GM12874 (cell line): ENCODE measurements at regions not wholly inside any gene's neighbourhood (a gene's known extent, or its start where the extent isn't known, plus 50 kb on each side); places are given as distances from the start of the nearest gene placed in this dataset.

ENCODE experiments used
- TF ChIP-seq, protein P1 (sequence below): IDR thresholded peaks from 2 replicates; pipeline ENCODE4 v1.5.1; 2011; ENCODE audit warnings: low read depth, mild to moderate bottlenecking, control low read depth, low read length, moderate library complexity; ENCODE audit not compliant: insufficient read depth

DNA sequence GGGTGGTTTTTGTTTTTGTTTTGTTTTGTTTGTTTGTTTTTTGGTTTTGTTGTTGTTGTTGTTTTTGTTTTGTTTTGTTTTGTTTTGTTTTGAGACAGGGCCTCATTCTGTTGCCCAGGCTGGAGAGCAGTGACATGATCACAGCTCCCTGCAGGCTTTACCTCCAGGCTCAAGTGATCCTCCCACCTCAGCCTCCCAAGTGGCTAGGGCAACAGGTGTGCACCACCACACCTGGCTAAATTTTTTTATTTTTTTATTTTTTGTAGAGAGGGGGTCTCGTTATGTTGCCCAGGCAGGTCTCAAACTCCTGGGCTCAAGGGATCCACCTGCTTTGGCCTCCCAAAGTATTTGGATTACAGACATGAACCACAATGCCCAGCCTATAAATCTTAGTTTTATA is 115.9 kb upstream of the NFE2L3 start:
- TF ChIP-seq, protein P1, sequence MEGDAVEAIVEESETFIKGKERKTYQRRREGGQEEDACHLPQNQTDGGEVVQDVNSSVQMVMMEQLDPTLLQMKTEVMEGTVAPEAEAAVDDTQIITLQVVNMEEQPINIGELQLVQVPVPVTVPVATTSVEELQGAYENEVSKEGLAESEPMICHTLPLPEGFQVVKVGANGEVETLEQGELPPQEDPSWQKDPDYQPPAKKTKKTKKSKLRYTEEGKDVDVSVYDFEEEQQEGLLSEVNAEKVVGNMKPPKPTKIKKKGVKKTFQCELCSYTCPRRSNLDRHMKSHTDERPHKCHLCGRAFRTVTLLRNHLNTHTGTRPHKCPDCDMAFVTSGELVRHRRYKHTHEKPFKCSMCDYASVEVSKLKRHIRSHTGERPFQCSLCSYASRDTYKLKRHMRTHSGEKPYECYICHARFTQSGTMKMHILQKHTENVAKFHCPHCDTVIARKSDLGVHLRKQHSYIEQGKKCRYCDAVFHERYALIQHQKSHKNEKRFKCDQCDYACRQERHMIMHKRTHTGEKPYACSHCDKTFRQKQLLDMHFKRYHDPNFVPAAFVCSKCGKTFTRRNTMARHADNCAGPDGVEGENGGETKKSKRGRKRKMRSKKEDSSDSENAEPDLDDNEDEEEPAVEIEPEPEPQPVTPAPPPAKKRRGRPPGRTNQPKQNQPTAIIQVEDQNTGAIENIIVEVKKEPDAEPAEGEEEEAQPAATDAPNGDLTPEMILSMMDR = no peak

DNA sequence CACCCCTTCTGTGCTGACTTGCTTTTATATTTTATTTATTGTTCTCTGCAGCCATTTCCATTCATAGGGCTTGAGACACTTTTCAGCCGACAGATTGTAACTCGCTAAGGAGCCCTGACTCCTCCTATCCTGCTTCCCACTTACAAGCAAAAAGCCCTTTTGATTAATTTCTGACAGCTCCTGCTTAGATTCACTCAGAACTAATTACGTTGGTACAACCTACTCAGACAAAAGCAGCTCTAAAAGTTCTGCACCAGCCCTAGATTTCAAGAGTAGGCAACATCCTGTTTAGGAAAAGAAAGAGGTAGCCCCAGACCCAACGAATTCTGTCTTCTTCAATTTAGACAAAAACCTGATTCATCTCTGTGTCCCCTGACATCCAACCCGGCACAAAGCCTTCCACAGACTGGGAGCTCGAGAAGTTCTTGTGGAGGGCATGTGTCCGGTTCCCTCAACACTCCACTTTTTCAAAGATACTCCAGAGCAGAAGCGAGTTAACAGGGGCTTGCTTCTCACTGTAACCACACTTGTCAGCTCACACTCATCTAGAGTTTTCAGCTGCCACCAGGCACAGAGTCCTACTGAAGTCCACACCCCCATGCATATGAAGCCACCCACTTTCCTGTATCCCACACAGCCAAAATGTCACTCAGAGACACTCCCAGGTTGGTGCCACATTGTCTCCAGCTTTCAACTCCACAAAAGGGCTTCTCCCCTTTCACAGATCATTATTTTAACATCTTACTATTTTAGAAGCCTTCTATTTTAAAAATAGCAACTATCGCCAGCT is 113.6 kb upstream of the NFE2L3 start:
- TF ChIP-seq, protein P1 = no peak

DNA sequence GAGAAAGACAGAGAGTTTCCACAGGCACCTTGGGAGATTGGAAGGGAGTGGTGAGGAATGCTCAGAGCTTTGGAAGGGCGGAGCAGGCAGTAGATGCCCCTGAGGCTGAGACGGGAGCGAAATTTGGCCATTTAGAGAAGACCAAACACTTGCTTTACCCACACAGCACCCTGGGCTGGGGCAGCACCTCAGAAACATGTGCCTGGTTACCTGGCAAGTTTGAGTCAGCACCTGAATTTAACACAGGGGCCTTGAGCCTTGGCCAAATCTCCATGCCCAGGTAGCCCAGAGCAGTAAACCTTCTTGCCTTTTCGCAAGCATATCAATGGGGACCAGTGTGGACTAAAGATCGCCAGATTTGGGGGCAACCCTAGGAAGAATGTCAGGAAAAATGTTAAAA is 111.9 kb upstream of the NFE2L3 start:
- TF ChIP-seq, protein P1 = no peak

DNA sequence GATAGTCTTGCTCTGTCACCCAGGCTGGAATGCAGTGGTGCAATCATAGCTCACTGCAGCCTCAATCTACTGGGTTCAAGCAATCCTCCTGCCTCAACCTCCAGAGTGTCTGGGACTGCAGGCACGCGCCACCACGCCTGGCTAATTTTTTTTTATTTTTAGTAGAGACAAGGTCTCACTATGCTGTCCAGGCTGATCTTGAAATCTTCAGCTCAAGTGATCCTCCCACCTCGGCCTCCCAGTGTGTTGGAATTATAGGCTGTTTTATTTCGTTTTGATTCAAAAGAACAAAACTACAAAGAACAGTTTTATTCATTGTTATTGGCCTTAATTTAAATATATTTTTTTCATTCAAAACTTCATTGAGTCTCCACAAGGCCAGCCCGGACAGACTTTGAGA is 109.8 kb upstream of the NFE2L3 start:
- TF ChIP-seq, protein P1 = no peak

DNA sequence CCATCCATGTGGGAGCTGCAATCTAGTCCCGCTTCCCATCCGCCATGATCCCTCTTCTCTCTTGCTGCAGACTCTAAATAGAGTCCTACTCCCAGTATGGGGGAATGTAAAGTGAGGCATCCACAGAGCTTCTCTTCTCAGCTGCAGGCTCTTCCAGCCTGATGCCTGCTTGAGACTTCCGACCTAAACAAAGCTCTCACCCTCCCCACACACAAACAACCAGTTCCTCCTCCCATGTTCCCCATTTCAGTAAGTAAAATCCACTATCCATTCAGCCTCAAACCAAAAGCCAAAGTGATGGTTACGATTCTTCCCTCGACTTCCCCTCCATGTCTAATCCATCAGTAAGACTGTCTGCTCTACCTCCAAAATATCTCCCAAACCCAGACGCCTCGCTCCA is 108.2 kb upstream of the NFE2L3 start:
- TF ChIP-seq, protein P1 = no peak

DNA sequence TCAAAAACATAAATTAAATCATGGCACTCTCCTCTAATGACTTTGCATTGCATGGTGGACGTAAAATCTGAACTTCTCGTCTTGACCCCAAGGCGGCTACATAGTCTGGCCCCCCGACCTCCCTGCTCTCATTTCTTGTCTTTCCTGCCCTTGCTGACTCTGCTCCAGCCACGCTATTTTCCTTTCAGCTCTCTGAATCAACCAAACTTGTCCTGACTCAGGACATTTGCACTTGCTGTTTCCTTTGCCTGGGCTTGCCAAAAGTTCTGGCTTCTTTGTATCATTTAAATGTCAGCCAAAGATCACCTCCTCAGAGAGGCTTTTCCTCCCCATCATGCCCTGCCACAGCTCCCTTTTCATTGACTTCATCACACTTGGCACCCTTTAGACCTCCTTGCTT is 107.7 kb upstream of the NFE2L3 start:
- TF ChIP-seq, protein P1 = no peak

DNA sequence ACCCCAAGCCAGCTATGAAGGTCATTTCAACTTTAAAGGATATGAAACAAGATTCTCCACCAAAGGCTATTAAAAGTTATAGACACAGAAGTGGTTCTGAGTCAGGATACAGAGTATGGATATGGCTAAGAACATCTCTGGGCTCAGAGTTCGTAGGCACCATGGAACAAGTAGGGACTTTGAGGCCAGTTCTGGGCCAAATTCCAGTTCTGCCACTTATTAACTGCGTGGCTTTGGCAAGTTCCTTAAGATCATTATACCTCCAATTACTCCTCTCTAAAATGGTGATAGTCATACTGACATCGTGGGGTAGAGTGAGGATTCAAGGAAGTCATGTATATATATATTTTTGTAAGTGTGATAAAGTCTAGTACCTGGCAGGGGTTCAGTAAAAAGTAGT is 105.8 kb upstream of the NFE2L3 start:
- TF ChIP-seq, protein P1 = no peak

DNA sequence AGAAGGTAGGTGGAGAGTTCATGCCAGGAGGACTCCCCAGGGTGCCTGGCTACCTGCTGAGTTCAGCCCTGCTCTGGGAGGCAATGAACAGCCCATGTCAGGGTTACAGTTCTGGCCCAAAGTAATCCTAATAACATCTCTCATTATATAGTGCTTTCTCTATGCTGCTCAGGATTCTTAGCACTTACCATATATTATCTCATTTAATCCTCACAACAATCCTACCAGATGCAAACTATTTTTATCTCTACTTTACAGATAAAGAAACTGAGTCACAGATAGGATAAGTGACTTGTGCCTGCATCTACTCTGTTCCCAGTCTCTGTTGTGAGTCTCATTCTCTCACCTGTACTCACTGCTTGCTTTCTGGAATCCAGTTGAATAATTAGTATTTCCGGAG is 105.1 kb upstream of the NFE2L3 start:
- TF ChIP-seq, protein P1 = no peak
